ENCODE measurements at regions not wholly inside any gene's neighbourhood (a gene's known extent, or its start where the extent isn't known, plus 50 kb on each side); places are given as distances from the start of the nearest gene placed in this dataset.
"Not testable (repeated sequence)": the region's sequence is repeated elsewhere in the genome, so short reads cannot be mapped to it uniquely, and the experiment has no call there.

- H3K4me3 ChIP-seq (ENCODE audit: low read depth, low read length) = no peak overlapping the region
- no peak for TF ChIP-seq CTCF (IDR thresholded peaks at IDR 0.05; ENCODE audit: low read depth, low read length, missing control alignments)
- H3K27me3 ChIP-seq (replicated peaks) = no peaks in the 10 kb centered on the region
- DNase-seq = no peak
- no peaks in the 10 kb centered on the region for H3K36me3 ChIP-seq (replicated peaks)
- peak overlapping the region; percentile 30 for H3K27ac ChIP-seq
- in situ Hi-C loops (cut with HindIII; ENCODE audit: low pct_ligation_motif_present, low sequenced_read_pairs) = no loop called here
Observed at GRCh38 chr17:20930081-20930760, 112.6 kb downstream of the USP22 start.

- in situ Hi-C loops (cut with HindIII; ENCODE audit: low pct_ligation_motif_present, low sequenced_read_pairs); H3K27ac ChIP-seq; H3K4me3 ChIP-seq (ENCODE audit: low read depth, low read length); H3K27me3 ChIP-seq (replicated peaks); DNase-seq; H3K36me3 ChIP-seq (replicated peaks): not testable (repeated sequence)
Observed at GRCh38 chr17:20933040-20933439, 109.8 kb downstream of the USP22 start.

- H3K4me3 ChIP-seq (ENCODE audit: low read depth, low read length) = no peak overlapping the region
- in situ Hi-C loops (cut with HindIII; ENCODE audit: low pct_ligation_motif_present, low sequenced_read_pairs) = no loop called here
- no peak for TF ChIP-seq CTCF (IDR thresholded peaks at IDR 0.05; ENCODE audit: low read depth, low read length, missing control alignments)
- no peaks in the 10 kb centered on the region for H3K27me3 ChIP-seq (replicated peaks)
- no peaks in the 10 kb centered on the region for H3K36me3 ChIP-seq (replicated peaks)
- no peak for DNase-seq
- H3K27ac ChIP-seq = peak overlapping the region; percentile 28
Observed at GRCh38 chr17:20934288-20934687, 108.5 kb downstream of the USP22 start.

- no peak for TF ChIP-seq CTCF (IDR thresholded peaks at IDR 0.05; ENCODE audit: low read depth, low read length, missing control alignments)
- peak overlapping the region; percentile 91 for H3K27ac ChIP-seq
- no peaks in the 10 kb centered on the region for H3K36me3 ChIP-seq (replicated peaks)
- in situ Hi-C loops (cut with HindIII; ENCODE audit: low pct_ligation_motif_present, low sequenced_read_pairs) = no loop called here
- H3K4me3 ChIP-seq (ENCODE audit: low read depth, low read length) = no peak overlapping the region
- DNase-seq = peak; percentile 29
- no peaks in the 10 kb centered on the region for H3K27me3 ChIP-seq (replicated peaks)
Observed at GRCh38 chr17:20935740-20936139, 107.1 kb downstream of the USP22 start.

GRCh38 chr17:20938244-20938643 lies 104.6 kb downstream of the USP22 start:
- TF ChIP-seq CTCF (IDR thresholded peaks at IDR 0.05; ENCODE audit: low read depth, low read length, missing control alignments) = no peak
- in situ Hi-C loops (cut with HindIII; ENCODE audit: low pct_ligation_motif_present, low sequenced_read_pairs) = no loop called here
- no peaks in the 10 kb centered on the region for H3K36me3 ChIP-seq (replicated peaks)
- no peak overlapping the region for H3K4me3 ChIP-seq (ENCODE audit: low read depth, low read length)
- no peak for DNase-seq
- no peak overlapping the region for H3K27ac ChIP-seq
- H3K27me3 ChIP-seq (replicated peaks) = no peaks in the 10 kb centered on the region

GRCh38 chr17:20938988-20939615 lies 103.7 kb downstream of the USP22 start:
- no peak overlapping the region for H3K27ac ChIP-seq
- DNase-seq = no peak
- H3K36me3 ChIP-seq (replicated peaks) = no peaks in the 10 kb centered on the region
- TF ChIP-seq CTCF (IDR thresholded peaks at IDR 0.05; ENCODE audit: low read depth, low read length, missing control alignments) = no peak
- in situ Hi-C loops (cut with HindIII; ENCODE audit: low pct_ligation_motif_present, low sequenced_read_pairs) = no loop called here
- H3K4me3 ChIP-seq (ENCODE audit: low read depth, low read length) = no peak overlapping the region
- H3K27me3 ChIP-seq (replicated peaks) = no peaks in the 10 kb centered on the region

Data from brain microvascular endothelial cell (primary cell).